Activated naive CD8-positive, alpha-beta T cell treated with anti-CD3 and anti-CD28 coated beads, Interleukin-2, amount 50 U/mL, for 24 hours (primary cell): ENCODE measurements at regions not wholly inside any gene's neighbourhood (a gene's known extent, or its start where the extent isn't known, plus 50 kb on each side); places are given as distances from the start of the nearest gene placed in this dataset.
"Not testable (repeated sequence)": the region's sequence is repeated elsewhere in the genome, so short reads cannot be mapped to it uniquely, and the experiment has no call there.

Source experiments
- ATAC-seq: fragments of 150-1000 bp; cut with Tn5 transposase; one replicate; pipeline ENCODE4 v1.10.0; 2021
- DNase-seq: peaks from one replicate; pipeline ENCODE4 v3.0.0; 2021
- H3K27ac Mint-ChIP-seq: one replicate; pipeline ENCODE4 v1.8.0; 2021; ENCODE audit warnings: mild to moderate bottlenecking, mixed read lengths
- H3K27me3 Mint-ChIP-seq: one replicate; pipeline ENCODE4 v1.8.0; 2021; ENCODE audit warnings: mixed read lengths
- H3K36me3 Mint-ChIP-seq: one replicate; pipeline ENCODE4 v1.8.0; 2021; ENCODE audit warnings: low read depth, mixed read lengths
- H3K4me1 Mint-ChIP-seq: one replicate; pipeline ENCODE4 v1.8.0; 2021; ENCODE audit warnings: mixed read lengths
- H3K4me3 Mint-ChIP-seq: one replicate; pipeline ENCODE4 v1.8.0; 2021; ENCODE audit warnings: mild to moderate bottlenecking, moderate library complexity, mixed read lengths
- H3K9me3 Mint-ChIP-seq: one replicate; pipeline ENCODE4 v1.8.0; 2021; ENCODE audit warnings: mixed read lengths

- Mint-ChIP-seq H3K9me3 (peaks cover 10% of the 10 kb centered on the region), H3K4me3 (no peak overlapping the region), H3K27me3 (no peaks in the 10 kb centered on the region), H3K4me1 (no peaks in the 10 kb centered on the region), H3K36me3 (no peaks in the 10 kb centered on the region), H3K27ac (no peak overlapping the region)
- ATAC-seq (no peak), DNase-seq (no peak)
These were observed 1290.4 kb upstream of the CHAC2 start for GRCh38 chr2:52477166-52477565.

- DNase-seq = no peak
- Mint-ChIP-seq H3K27ac (no peak overlapping the region), H3K36me3 (no peaks in the 10 kb centered on the region), H3K27me3 (no peaks in the 10 kb centered on the region), H3K4me3 (no peak overlapping the region), H3K4me1 (no peaks in the 10 kb centered on the region), H3K9me3 (peaks cover 10% of the 10 kb centered on the region)
- no peak for ATAC-seq
These were observed 1292.0 kb upstream of the CHAC2 start for GRCh38 chr2:52475590-52475989.

- DNase-seq = no peak
- ATAC-seq = no peak
- Mint-ChIP-seq H3K27ac (no peak overlapping the region), H3K9me3 (peaks cover 4% of the 10 kb centered on the region), H3K36me3 (no peaks in the 10 kb centered on the region), H3K4me1 (no peaks in the 10 kb centered on the region), H3K27me3 (no peaks in the 10 kb centered on the region), H3K4me3 (no peak overlapping the region)
These were observed 1293.5 kb upstream of the CHAC2 start for GRCh38 chr2:52474091-52474490.

GRCh38 chr2:52473526-52473925, 1294.1 kb upstream of the CHAC2 start:
- ATAC-seq (no peak), DNase-seq (no peak)
- H3K4me1 Mint-ChIP-seq = no peaks in the 10 kb centered on the region
- H3K27me3 Mint-ChIP-seq = no peaks in the 10 kb centered on the region
- no peak overlapping the region for H3K4me3 Mint-ChIP-seq
- H3K9me3 Mint-ChIP-seq = peaks cover 1% of the 10 kb centered on the region
- H3K27ac Mint-ChIP-seq = no peak overlapping the region
- no peaks in the 10 kb centered on the region for H3K36me3 Mint-ChIP-seq

GRCh38 chr2:52470457-52470856, 1297.1 kb upstream of the CHAC2 start:
- H3K27ac Mint-ChIP-seq, H3K4me1 Mint-ChIP-seq, H3K9me3 Mint-ChIP-seq, H3K36me3 Mint-ChIP-seq, ATAC-seq, DNase-seq, H3K4me3 Mint-ChIP-seq, H3K27me3 Mint-ChIP-seq: not testable (repeated sequence)

DNA sequence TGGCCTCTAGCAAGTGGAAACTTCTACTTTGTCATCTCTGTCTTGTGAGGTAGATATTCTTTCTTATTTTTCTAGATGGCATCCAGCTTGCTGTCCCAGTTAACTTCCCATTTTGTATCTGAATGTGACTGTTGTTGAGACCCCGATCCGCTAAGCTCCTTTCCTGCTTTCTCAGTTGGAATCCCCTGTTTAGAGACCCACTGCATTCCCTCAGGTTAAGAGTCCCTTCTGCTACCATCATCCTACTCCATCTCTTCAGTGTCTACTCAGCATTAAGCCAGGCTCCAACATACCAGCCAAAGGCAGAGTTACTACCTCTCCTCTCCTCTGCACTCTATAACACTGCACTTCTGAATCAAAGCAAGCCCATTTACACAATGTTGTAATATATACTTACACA, 1300.4 kb upstream of the CHAC2 start:
- H3K4me3 Mint-ChIP-seq = no peak overlapping the region
- H3K27me3 Mint-ChIP-seq = no peaks in the 10 kb centered on the region
- no peak overlapping the region for H3K27ac Mint-ChIP-seq
- H3K36me3 Mint-ChIP-seq = no peaks in the 10 kb centered on the region
- peaks cover 4% of the 10 kb centered on the region for H3K9me3 Mint-ChIP-seq
- DNase-seq (no peak), ATAC-seq (no peak)
- H3K4me1 Mint-ChIP-seq = no peaks in the 10 kb centered on the region

GRCh38 chr2:52465287-52465686, 1302.3 kb upstream of the CHAC2 start:
- H3K9me3 Mint-ChIP-seq = peaks cover 4% of the 10 kb centered on the region
- DNase-seq (no peak), ATAC-seq (no peak)
- H3K27ac Mint-ChIP-seq = no peak overlapping the region
- H3K4me3 Mint-ChIP-seq = no peak overlapping the region
- no peaks in the 10 kb centered on the region for H3K4me1 Mint-ChIP-seq
- no peaks in the 10 kb centered on the region for H3K27me3 Mint-ChIP-seq
- no peaks in the 10 kb centered on the region for H3K36me3 Mint-ChIP-seq

GRCh38 chr2:52463457-52463856, 1304.1 kb upstream of the CHAC2 start:
- ATAC-seq (no peak), DNase-seq (no peak)
- Mint-ChIP-seq H3K4me1 (no peaks in the 10 kb centered on the region), H3K36me3 (no peaks in the 10 kb centered on the region), H3K4me3 (no peak overlapping the region), H3K27ac (no peak overlapping the region), H3K27me3 (no peaks in the 10 kb centered on the region), H3K9me3 (peaks cover 9% of the 10 kb centered on the region)

DNA sequence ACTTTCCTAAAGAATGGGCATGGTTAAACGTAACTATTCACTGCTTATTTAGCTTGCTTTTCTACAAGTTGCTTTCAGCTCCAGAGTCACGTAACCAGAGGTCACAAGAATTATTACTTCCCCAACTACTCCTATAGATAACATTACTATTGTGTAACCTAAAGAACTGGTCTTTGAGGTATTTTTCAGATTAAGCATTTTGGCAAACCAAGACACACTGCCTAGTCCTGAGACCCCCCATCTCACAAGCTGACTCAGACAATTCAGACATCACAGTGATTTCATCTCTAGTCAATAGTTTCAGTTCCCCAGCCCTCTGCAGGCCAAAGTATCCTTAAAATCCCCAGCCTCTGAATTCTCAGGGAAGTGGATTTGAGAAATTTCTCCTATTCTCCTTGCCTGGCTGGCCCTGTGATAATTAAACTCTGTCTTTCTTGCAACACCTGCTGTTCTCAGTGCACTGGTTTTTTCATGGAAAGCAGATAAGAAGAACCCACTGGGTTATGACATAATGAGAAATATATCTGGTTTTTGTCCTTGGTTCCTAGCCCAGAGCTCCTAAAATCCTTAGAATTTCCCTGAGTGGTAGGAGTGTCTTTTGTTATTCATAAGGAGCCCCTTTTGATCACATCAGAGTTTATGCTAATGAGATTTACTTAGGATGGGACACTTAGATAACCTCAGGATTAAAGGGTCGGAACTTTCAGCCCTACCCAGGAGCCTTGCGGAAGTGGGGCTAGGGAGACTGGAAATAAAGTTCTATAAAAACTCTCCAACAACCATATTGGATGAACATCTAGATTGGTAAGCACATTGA, 1310.8 kb upstream of the CHAC2 start:
- Mint-ChIP-seq H3K4me3 (no peak overlapping the region), H3K36me3 (no peaks in the 10 kb centered on the region), H3K27me3 (no peaks in the 10 kb centered on the region), H3K9me3 (peaks cover 18% of the 10 kb centered on the region), H3K4me1 (no peaks in the 10 kb centered on the region), H3K27ac (no peak overlapping the region)
- ATAC-seq = no peak
- DNase-seq = no peak

- H3K4me3 Mint-ChIP-seq = no peak overlapping the region
- no peak overlapping the region for H3K27ac Mint-ChIP-seq
- peaks cover 18% of the 10 kb centered on the region for H3K9me3 Mint-ChIP-seq
- H3K4me1 Mint-ChIP-seq = no peaks in the 10 kb centered on the region
- no peaks in the 10 kb centered on the region for H3K27me3 Mint-ChIP-seq
- no peaks in the 10 kb centered on the region for H3K36me3 Mint-ChIP-seq
- ATAC-seq (no peak), DNase-seq (no peak)
These were observed 1312.6 kb upstream of the CHAC2 start for GRCh38 chr2:52454962-52455361.

- Mint-ChIP-seq H3K4me3 (no peak overlapping the region), H3K27me3 (no peaks in the 10 kb centered on the region), H3K27ac (no peak overlapping the region), H3K9me3 (peaks cover 11% of the 10 kb centered on the region), H3K36me3 (no peaks in the 10 kb centered on the region), H3K4me1 (no peaks in the 10 kb centered on the region)
- DNase-seq (no peak), ATAC-seq (no peak)
These were observed 1315.4 kb upstream of the CHAC2 start for GRCh38 chr2:52452201-52452600.

GRCh38 chr2:52445686-52446085, 1321.9 kb upstream of the CHAC2 start:
- Mint-ChIP-seq H3K36me3 (no peaks in the 10 kb centered on the region), H3K27ac (no peak overlapping the region), H3K4me1 (no peaks in the 10 kb centered on the region), H3K27me3 (no peaks in the 10 kb centered on the region), H3K9me3 (peaks cover 3% of the 10 kb centered on the region), H3K4me3 (no peak overlapping the region)
- no peak for ATAC-seq
- DNase-seq = no peak

DNA sequence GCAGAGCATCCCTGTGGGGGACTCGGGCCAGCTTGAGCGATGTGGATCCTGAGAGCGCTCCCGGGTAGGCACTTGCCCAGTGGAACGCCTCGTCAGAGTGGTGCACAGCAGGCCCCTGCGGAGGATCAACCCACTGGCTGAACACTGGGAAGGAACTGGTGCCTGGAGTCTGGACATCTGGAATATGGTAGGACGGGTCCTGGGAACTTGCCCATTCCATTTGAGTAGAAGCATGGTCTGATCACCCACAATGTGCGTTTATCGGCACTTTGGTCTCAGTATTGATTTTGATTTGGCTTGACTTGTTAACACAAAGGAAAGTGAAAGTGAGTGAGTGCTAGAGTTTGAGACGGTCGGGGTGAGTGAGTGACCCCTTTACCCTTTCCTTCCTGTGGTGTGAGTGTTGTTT, 1336.2 kb upstream of the CHAC2 start:
- no peaks in the 10 kb centered on the region for H3K27me3 Mint-ChIP-seq
- DNase-seq = no peak

DNA sequence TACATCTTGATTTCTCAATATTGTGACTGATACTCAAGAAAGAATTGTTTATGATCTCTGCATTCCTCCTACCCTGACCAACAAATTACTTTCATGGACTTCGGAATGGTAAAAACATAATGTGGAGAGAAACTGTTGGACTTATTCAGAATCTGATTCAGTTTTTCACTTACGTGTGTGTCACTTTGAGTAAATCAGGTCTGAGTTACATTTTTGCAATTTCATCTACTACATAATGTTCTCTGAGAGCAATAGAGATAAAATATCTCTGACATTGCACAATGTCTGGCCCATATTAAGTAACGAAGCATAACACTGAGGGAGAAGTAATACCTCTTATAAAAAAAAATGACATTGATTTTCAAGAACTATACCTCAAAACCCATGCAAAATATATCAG, 1337.9 kb upstream of the CHAC2 start:
- no peak for DNase-seq
- Mint-ChIP-seq H3K36me3 (no peaks in the 10 kb centered on the region), H3K9me3 (peaks cover 13% of the 10 kb centered on the region), H3K27ac (no peak overlapping the region), H3K27me3 (no peaks in the 10 kb centered on the region), H3K4me3 (no peak overlapping the region), H3K4me1 (no peaks in the 10 kb centered on the region)
- no peak for ATAC-seq

More for the DNA sequence above, 1336.2 kb upstream of the CHAC2 start:
- ATAC-seq = no peak
- Mint-ChIP-seq H3K9me3 (peaks cover 13% of the 10 kb centered on the region), H3K36me3 (no peaks in the 10 kb centered on the region), H3K4me1 (no peaks in the 10 kb centered on the region), H3K27ac (no peak overlapping the region), H3K4me3 (no peak overlapping the region)

- Mint-ChIP-seq H3K27ac (no peak overlapping the region), H3K4me1 (no peaks in the 10 kb centered on the region), H3K27me3 (no peaks in the 10 kb centered on the region), H3K9me3 (peaks cover 13% of the 10 kb centered on the region), H3K36me3 (no peaks in the 10 kb centered on the region), H3K4me3 (no peak overlapping the region)
- DNase-seq (no peak), ATAC-seq (no peak)
These were observed 1338.4 kb upstream of the CHAC2 start for GRCh38 chr2:52429171-52429570.

GRCh38 chr2:52428224-52428623, 1339.4 kb upstream of the CHAC2 start:
- H3K9me3 Mint-ChIP-seq = peaks cover 13% of the 10 kb centered on the region
- no peaks in the 10 kb centered on the region for H3K27me3 Mint-ChIP-seq
- H3K4me3 Mint-ChIP-seq = no peak overlapping the region
- H3K4me1 Mint-ChIP-seq = no peaks in the 10 kb centered on the region
- DNase-seq = no peak
- no peaks in the 10 kb centered on the region for H3K36me3 Mint-ChIP-seq
- no peak overlapping the region for H3K27ac Mint-ChIP-seq
- ATAC-seq = no peak
